OCI-LY3 (cell line): ENCODE measurements at regions not wholly inside any gene's neighbourhood (a gene's known extent, or its start where the extent isn't known, plus 50 kb on each side); places are given as distances from the start of the nearest gene placed in this dataset.

Source experiments
- CTCF ChIP-seq: fragments of 200-600, 300-600 bp; sonication (generic); IDR thresholded peaks from 2 replicates; pipeline ENCODE4 v1.5.1; 2014; ENCODE audit warnings: antibody characterized with exemption, low read length, low read depth
- EZH2phosphoT487 ChIP-seq: fragments of 200-600 bp; shearing (Covaris generic); IDR thresholded peaks from 2 replicates; pipeline ENCODE4 v1.6.1; 2018; ENCODE audit warnings: antibody characterized with exemption, mixed run types, low read depth

GRCh38 chr5:74200560-74200959, 440.0 kb downstream of the ENC1 start:
- TF ChIP-seq EZH2phosphoT487 (no peak), CTCF (no peak)
